GM18498 (cell line): ENCODE measurements at regions not wholly inside any gene's neighbourhood (a gene's known extent, or its start where the extent isn't known, plus 50 kb on each side); places are given as distances from the start of the nearest gene placed in this dataset.
"Not testable (repeated sequence)": the region's sequence is repeated elsewhere in the genome, so short reads cannot be mapped to it uniquely, and the experiment has no call there.

Experiments
- ATAC-seq: cut with Tn5 transposase; IDR thresholded peaks from one replicate; pipeline ENCODE4 v1.9.1; 2021; ENCODE audit warnings: mild to moderate bottlenecking, moderate library complexity; ENCODE audit not compliant: unreplicated experiment

GRCh38 chr22:22062306-22062793 is 79.8 kb upstream of the TOP3B start:
- ATAC-seq, result no peak

DNA sequence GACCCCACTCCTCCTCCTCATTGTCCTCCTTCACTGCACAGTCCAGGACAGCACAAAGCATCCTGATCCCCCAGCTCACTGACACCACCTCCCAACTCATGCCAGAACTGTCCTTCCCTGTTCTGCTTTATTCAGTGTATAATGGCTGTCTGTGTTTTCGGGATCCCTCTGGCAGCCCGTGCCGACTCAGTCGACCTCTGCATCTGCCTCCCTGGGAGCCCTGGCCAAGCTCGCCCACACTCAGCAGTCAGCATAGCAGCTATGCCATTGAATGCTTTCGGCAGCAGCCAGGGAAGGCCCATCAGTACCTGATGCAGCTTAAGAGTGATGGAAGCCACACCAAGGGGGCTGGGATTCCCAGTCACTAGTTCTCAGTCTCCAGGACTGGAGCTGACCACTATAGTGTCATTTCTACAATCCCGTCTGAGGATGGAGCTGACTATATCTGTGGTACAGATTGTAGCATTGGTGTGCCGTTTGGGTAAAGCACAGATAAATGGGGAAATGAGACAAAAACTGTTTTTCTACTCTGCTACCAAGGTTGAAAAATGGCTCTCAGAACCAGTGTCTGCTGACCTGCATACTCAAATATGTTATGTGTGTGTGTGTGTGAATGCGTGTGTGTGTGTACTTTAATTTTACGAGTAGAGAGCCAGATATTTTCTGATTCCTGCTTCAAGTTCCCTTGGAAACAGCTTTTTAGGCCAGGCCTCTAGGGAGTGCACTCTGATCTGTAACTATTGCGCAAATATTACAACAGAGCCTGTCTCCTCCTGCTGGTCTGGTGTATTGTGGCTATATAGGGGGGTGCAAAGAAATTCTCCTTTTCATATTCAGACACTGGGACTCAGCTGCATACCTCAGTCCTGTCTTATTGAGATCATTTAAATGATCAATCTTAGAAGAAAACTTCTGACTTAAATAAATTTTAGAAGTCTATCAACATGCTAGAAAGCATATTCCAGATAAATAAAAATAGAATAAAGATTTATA is 78.8 kb upstream of the TOP3B start:
- ATAC-seq, result no peak

- ATAC-seq, result peak; percentile 52
Measured at GRCh38 chr22:22060200-22061084, 77.9 kb upstream of the TOP3B start.

GRCh38 chr22:22059291-22060002 is 76.9 kb upstream of the TOP3B start:
- ATAC-seq, result no peak

DNA sequence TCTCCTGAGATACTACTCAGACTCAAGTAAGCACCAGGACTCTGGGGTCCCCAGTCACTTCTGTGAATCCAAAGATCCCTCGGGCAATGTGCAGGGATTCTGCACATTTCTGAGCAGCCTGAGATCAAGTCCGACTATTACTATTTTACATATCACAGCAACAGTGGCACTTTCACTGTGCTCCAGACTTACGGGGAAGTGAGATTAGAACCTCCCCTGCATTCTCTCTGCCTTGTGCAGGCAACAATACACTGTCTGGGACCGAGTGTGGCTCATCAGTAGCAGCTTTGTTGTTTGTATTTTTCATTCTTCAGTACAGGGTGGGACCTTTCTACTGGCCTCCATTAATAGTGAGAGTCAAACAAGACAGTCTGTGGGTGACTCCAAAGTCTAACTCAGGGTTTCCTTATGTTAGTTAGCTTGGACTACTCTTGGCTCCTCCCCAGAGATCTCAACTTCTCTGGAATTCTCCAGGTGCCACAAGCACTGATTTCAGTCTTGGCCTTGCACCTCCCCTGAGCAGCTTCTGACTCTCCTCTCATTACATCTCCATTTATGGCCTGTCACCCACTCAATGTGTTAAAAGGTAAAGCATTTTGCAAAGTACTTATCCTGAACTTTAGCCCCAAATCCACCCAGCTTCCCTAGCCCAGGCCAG is 76.2 kb upstream of the TOP3B start:
- no peak for ATAC-seq

- ATAC-seq, result no peak
Measured at GRCh38 chr22:22057617-22058378, 75.2 kb upstream of the TOP3B start.

DNA sequence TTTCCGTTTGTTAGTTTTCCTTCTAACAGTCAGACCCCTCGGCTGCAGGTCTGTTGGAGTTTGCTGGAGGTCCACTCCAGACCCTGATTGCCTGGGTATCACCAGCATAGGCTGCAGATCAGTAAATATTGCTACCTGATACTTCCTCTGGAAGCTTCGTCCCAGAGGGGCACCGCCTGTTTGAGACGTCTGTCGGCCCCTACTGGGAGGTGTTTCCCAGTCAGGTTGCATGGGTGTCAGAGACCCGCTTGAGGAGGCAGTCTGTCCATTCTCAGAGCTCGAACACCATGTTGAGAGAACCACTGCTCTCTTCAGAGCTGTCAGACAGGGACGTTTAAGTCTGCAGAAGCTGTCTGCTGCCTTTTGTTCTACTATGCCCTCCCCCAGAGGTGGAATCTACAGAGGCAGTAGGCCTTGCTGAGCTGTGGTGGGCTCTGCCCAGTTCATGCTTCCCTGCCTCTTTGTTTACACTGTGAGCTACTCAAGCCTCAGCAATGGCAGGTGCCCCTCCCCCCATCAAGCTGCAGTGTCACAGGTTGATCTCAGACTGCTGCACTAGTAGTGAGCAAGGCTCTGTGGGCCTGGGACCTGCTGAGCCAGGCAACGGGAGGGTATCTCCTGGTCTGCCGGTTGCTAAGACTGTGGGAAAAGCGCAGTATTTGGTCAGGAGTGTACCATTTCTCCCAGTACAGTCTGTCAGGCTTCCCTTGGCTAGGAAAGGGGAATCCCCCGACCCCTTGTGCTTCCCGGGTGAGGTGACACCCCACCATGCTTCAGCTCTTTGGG is 74.4 kb upstream of the TOP3B start:
- ATAC-seq, result not testable (repeated sequence)

DNA sequence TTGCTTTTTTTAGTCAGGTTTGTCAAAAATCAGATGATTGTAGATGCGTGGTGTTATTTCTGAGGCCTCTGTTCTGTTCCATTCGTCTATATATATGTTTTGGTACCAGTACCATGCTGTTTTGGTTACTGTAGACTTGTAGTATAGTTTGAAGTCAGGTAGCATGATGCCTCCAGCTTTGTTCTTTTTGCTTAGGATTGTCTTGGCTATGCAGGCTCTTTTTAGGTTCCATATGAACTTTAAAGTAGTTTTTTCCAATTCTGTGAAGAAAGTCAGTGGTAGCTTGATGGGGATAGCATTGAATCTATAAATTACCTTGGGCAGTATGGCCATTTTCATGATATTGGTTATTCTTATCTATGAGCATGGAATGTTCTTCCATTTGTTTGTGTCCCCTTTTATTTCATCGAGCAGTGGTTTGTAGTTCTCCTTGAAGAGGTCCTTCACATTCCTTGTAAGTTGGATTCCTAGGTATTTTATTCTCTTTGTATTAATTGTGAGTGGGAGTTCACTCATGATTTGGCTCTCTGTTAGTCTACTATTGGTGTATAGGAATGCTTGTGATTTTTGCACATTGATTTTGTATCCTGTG is 70.1 kb upstream of the TOP3B start:
- ATAC-seq, result not testable (repeated sequence)

DNA sequence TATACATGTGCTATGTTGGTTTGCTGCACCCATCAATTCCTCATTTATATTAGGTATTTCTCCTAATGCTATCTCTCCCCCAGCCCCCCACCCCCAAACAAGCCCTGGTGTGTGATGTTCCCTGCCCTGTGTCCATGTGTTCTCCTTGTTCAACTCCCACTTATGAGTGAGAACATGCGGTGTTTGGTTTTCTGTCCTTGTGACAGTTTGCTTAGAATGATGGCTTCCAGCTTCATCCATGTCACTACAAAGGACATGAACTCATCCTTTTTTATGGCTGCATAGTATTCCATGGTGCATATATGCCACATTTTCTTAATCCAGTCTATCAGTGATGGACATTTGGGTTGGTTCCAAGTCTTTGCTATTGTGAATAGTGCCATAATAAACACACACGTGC is 68.4 kb upstream of the TOP3B start:
- not testable (repeated sequence) for ATAC-seq

- ATAC-seq, result no peak
Measured at GRCh38 chr22:22050141-22050775, 67.7 kb upstream of the TOP3B start.

DNA sequence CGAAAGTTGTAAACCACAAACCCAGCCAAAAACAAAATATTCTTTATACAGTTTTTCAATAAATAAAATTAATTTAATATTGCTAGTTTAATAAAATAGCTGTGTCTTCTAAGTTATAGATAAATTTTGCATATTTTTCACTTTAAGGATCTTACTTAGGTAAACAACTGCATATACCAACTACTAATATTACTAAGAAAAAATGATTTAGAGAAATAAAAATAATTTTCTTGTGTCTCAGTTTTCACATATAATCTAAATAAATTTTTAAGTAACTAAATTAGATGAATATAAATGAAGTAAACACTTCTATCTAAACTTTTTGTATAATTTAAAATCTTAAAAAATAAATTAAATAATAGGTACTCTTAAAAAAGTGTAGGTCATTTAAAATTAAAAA is 67.1 kb upstream of the TOP3B start:
- ATAC-seq, result no peak

- ATAC-seq, result no peak
Measured at GRCh38 chr22:22048981-22049531, 66.5 kb upstream of the TOP3B start.

DNA sequence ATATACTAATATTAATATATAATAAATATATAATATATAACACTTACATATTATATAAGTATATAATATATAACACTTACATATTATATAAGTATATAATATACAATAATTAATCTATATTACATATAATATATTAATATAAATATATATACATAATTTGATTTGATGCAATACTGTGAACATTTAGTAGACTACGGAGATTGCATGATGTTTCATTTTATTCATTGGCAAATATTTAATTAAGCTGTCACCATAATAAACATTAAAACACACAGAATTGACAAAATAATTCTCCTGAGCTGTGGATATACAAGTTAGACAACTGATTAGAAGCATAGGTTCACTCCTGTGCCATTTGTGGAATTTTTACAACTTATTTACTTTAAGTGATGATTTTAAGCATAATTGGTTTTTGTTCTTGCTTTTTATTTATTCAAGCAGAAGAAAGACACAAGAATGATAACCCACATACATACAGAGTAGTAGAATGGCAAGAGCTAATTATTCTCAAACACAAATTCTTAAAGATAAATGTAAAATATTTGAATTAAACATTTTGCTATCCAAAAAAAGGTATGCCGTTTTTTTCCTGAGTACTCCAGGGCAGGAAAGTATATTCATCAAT is 65.8 kb upstream of the TOP3B start:
- no peak for ATAC-seq

DNA sequence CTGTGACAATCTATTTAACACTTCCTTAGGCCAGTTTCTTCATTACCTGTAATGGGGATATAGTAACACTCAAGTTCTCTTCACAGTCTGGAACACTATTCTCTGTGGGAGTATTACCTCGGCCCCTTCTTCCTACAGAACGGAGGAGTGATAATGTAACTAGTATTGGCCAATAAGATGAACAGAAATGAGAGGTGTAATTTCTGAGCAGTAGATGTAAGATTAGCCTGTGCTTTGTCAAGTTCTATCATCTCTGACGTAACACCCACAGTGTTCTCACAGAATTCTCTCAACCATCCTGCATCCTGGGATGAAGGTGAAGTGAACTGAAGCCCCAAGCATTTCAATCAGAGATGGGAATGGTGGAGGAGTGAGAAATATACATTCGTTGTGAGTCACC is 65.2 kb upstream of the TOP3B start:
- ATAC-seq, result no peak

DNA sequence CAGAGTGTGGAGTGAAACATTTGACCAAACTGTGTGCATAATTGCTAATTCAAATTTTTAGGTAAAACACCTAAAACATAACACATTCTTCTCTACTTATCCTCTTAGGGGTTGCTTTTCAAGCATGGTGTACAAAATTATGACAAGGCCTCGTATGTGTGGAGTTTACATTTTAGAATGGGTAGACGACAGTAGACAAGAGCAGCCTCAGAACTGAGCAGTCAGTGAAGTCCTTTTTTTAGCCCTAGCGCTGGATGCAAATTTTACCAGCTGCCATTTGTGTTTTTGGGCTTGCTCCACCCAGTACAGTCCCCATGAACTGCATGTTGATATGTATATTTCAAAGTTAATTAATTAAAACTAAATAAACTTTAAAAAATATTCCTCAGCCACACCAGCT is 64.7 kb upstream of the TOP3B start:
- ATAC-seq, result no peak

GRCh38 chr22:22046370-22046769 is 63.8 kb upstream of the TOP3B start:
- no peak for ATAC-seq
